UCSD-AML1 (cell line): ENCODE measurements at regions not wholly inside any gene's neighbourhood (a gene's known extent, or its start where the extent isn't known, plus 50 kb on each side); places are given as distances from the start of the nearest gene placed in this dataset.
"Not testable (repeated sequence)": the region's sequence is repeated elsewhere in the genome, so short reads cannot be mapped to it uniquely, and the experiment has no call there.

Source experiments
- DNase-seq: peaks from one replicate; lab custom pipeline; 2025; ENCODE audit not compliant: unreplicated experiment; lab: John Stamatoyannopoulos, UW

- no peak for DNase-seq
These were observed 64.7 kb upstream of the APCDD1L start for GRCh38 chr20:58579819-58580473.

- DNase-seq = no peak
These were observed 64.0 kb upstream of the APCDD1L start for GRCh38 chr20:58579069-58579818.

- no peak for DNase-seq
These were observed 62.8 kb upstream of the APCDD1L start for GRCh38 chr20:58577871-58578598.

- no peak for DNase-seq
These were observed 62.1 kb upstream of the APCDD1L start for GRCh38 chr20:58577139-58577806.

- DNase-seq = no peak
These were observed 61.4 kb upstream of the APCDD1L start for GRCh38 chr20:58576603-58576970.

DNA sequence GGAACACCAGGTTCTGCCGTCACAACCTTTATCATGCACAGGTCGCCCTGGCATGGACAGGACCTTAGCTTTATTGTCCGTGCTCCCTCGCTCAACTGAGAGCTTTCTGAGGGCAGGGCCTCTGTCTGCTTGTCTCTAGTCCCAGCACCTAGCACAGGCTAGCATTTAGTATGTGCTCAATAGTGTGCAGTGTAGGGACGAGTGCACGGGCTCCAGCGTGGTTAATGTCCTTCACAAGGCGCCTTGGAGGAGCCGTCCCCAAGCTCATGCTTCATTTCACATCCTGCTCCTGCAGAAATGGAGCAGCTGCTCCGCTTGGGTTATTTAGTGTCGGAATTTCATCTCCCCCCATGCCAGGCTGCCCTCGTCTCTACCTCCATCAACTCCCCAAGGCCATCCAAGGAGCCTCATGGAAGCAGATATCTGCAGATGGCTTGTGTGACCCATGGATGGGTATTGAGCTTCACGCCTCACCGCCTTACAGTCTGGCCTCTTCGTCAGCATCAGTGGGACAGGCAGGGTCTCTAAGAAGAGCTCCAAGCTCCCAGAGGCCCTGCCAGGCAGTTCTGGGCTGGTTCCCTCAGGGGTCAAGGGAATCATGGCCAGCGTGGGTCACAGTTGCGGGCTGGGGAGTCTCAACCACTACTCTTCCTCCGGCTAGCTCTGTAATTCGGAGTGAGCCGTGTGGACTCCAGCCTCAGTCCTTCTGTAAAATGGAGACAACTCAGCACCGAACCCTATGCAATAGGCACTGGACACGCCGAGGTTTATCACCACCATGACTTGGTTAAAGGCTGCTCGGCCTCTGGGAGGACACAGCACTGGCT, 60.8 kb upstream of the APCDD1L start:
- no peak for DNase-seq

DNA sequence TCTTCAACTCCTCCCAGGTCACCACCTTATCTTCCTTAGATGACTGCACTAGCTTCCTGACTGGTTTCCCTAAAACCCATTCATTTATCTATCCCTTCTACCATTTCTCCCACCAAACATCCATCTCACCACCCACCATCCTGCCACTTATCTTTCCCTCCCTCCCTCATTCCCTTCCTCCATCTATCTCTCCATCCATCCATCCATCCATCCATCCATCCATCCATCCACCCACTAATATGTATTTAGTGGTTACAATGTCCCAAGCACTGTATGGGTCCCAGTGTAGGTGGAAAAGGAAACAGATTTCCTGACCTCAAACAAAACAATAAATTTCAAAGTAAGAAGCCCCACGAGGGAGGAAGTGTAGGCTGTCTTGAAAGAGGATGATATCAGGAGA, 59.3 kb upstream of the APCDD1L start:
- no peak for DNase-seq

- no peak for DNase-seq
These were observed 58.8 kb upstream of the APCDD1L start for GRCh38 chr20:58573986-58574385.

DNA sequence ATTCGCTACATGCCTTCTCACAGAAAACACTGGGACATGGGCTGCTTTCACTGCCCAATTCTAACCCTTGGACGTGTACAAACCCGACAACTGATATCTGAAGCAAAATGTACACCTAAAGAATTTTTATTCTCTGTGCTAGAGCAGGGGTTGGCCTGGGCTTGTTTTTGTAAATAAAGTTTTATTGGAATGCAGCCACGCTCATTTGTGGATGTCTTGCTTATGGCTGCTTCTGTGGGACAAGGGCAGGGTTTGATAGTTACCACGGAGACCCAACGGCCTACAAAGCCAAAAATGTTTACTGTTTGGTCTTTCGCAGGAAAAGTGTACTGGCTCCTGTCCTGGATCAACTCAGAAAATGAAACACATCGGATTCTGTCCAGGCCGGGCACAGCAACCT, 58.1 kb upstream of the APCDD1L start:
- DNase-seq = no peak

- not testable (repeated sequence) for DNase-seq
These were observed 57.2 kb upstream of the APCDD1L start for GRCh38 chr20:58572428-58572763.

DNA sequence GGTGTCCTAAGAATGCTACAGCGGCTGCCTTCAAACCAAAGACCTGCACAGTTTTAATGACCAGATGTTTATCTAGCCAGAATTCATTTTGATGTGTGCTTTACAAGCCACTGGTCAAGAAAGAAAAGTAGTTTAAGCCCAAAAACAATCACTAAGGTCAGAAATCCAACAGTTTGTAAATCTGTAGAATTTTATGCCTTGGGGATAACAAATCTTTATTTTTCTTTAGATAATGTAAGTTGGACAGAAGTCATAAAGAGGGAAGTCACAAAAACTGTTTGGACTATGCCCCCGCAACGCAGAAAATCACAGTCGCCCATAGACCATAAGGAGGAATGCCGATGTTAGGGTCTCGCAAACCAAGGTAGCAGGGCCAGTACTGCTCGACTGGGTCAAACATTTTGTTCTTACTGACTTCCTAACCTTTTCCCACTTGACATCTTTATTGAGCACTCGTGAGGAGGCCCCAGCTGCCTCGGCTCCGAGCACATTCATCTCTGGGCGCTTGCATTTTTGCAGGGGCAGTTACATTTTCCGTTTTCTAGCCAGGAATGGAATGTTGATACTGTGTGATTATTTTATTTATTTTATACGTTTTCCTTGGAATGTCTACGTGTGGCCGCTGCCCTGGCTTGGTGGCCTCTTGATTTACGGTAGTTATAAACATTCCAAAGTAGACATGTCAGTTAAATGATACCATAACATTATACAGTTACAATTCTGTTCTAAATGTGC, 56.7 kb upstream of the APCDD1L start:
- no peak for DNase-seq

- DNase-seq = no peak
These were observed 56.1 kb upstream of the APCDD1L start for GRCh38 chr20:58571356-58571692.

DNA sequence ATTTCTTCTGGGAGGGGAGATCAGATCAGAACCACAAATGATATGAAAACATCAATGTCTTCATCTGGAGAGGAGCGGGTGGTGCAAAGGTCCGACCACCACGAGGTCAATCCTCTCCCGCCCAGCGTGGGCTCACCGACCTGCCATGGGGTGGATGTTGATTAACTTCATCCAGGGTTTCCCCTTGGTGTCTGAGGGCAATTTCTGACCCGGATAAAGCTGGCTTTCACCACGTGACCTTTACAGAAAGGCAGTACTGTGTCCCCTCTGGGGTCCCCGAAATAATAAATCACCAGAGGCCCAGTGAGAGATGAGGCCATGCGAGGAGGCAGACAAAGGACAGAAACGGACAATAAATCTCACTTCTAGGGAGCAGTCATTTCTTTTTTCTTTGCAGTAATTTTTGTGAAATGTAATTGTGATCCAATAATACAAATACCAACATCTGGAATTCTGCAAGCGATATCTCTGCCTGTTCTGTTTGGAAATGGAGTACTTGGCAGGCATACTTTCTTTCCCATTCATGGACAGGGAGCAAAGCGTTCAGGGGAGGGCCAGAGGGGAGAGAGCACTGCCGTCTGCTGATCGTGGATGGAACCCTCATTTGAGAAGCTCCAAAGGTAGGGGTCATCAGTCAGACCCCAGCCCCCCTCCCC, 55.1 kb upstream of the APCDD1L start:
- DNase-seq = no peak

- DNase-seq = peak; percentile 36
These were observed 54.3 kb upstream of the APCDD1L start for GRCh38 chr20:58569241-58570125.

DNA sequence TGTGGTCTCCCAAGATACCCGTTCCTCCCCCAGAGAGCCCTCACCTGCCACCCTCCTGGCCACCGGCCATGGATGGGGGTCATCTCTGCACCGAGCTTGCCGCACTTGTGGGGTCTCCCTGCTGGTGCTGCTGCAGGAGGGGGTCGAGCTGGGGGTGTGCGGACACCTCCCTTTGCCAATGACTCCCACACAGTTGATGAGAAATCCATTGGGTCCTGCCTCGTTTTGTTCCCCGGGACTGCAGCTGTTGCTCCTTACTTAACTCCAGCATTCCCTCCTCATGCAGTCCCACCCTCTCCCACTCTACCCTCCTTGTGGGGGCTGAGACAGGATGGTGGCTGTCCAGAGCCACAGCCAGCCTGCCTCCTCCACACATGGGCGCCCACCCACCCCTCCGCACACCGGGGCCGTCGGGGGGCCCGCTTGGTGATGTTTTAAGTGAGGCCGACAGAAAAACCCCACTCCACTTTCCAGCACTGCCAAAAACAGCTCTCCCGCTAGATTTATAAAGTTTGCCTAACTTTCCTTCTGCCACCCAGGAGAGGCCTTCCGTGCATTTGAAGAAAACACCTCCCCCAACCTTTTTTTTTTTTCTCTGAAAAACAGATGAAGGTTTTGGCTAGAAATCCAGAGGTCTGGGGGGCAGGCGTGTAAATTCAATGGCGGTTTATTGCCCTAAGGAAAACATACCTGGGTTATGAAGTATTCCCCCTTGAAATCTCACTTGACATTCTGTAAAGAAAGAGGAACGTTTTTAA, 53.5 kb upstream of the APCDD1L start:
- DNase-seq = no peak

DNA sequence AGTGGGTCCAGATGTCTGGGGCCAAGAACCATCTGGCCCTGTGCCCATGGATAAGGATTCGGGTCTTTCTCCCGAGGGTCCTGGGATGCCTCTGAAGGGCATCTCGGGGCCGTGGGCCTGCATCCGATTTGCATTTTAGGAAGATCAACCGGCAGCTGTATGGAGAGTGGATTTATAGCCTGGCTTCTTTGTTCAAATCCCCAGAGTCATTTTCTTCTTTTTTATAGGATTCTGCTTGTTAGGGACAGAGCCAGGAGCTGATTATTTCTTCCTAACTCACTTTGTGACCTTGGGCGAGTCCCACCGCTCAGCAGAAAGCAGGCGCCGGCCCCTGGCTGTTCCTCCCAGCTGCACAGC, 52.9 kb upstream of the APCDD1L start:
- DNase-seq = no peak

GRCh38 chr20:58567437-58567836, 52.2 kb upstream of the APCDD1L start:
- DNase-seq = no peak

DNA sequence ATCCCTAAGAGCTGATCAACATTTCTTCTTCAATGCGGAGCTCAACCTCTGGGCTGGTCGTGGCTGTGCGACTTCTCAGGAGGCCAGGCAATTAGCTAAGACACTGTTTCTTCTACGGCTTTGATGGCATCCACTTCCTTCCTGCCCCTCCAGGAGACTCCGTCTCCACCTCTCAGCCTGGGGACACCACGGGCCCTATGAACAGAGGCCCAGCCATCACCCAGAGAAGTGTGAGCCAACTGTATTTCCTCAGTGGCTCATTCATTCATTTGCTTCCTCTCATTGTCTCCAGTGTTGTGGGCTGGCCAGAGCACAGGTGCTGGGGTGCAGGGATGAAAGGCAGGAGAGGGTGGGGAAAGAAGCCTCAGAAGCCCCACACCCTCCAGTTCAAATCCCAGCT, 51.8 kb upstream of the APCDD1L start:
- no peak for DNase-seq
